Activated T-cell treated with anti-CD3 and anti-CD28 coated beads for 4 hours (primary cell): ENCODE measurements at regions not wholly inside any gene's neighbourhood (a gene's known extent, or its start where the extent isn't known, plus 50 kb on each side); places are given as distances from the start of the nearest gene placed in this dataset.

Source experiments
- DNase-seq: peaks from one replicate; pipeline ENCODE4 v3.0.0-alpha.2; 2020

- DNase-seq, result no peak
Observed at GRCh38 chr1:82297139-82297896, 496.6 kb downstream of the ADGRL2 start.

GRCh38 chr1:82287556-82287955 is 486.8 kb downstream of the ADGRL2 start:
- DNase-seq, result no peak

GRCh38 chr1:82284213-82284612 is 483.5 kb downstream of the ADGRL2 start:
- no peak for DNase-seq

GRCh38 chr1:82279241-82279640 is 478.5 kb downstream of the ADGRL2 start:
- no peak for DNase-seq

- DNase-seq, result no peak
Observed at GRCh38 chr1:82273816-82274215, 473.1 kb downstream of the ADGRL2 start.

GRCh38 chr1:82269431-82269830 is 468.7 kb downstream of the ADGRL2 start:
- DNase-seq, result no peak

GRCh38 chr1:82268826-82269225 is 468.1 kb downstream of the ADGRL2 start:
- DNase-seq, result no peak

- DNase-seq, result no peak
Observed at GRCh38 chr1:82266351-82266750, 465.6 kb downstream of the ADGRL2 start.

GRCh38 chr1:82265436-82265835 is 464.7 kb downstream of the ADGRL2 start:
- DNase-seq, result no peak

GRCh38 chr1:82264802-82265201 is 464.1 kb downstream of the ADGRL2 start:
- DNase-seq, result no peak

GRCh38 chr1:82263396-82263795 is 462.7 kb downstream of the ADGRL2 start:
- no peak for DNase-seq

GRCh38 chr1:82260666-82261065 is 459.9 kb downstream of the ADGRL2 start:
- DNase-seq, result no peak

- no peak for DNase-seq
Observed at GRCh38 chr1:82260051-82260450, 459.3 kb downstream of the ADGRL2 start.

- no peak for DNase-seq
Observed at GRCh38 chr1:82258887-82259286, 458.2 kb downstream of the ADGRL2 start.

GRCh38 chr1:82246050-82246449 is 445.3 kb downstream of the ADGRL2 start:
- DNase-seq, result no peak

GRCh38 chr1:82245345-82246014 is 444.7 kb downstream of the ADGRL2 start:
- DNase-seq, result no peak

- DNase-seq, result no peak
Observed at GRCh38 chr1:82240571-82240970, 439.8 kb downstream of the ADGRL2 start.

- DNase-seq, result no peak
Observed at GRCh38 chr1:82230667-82231066, 429.9 kb downstream of the ADGRL2 start.

GRCh38 chr1:82227306-82228095 is 426.8 kb downstream of the ADGRL2 start:
- no peak for DNase-seq

GRCh38 chr1:82226186-82226505 is 425.4 kb downstream of the ADGRL2 start:
- DNase-seq, result no peak

- no peak for DNase-seq
Observed at GRCh38 chr1:82225421-82226185, 424.9 kb downstream of the ADGRL2 start.

GRCh38 chr1:82223091-82223490 is 422.4 kb downstream of the ADGRL2 start:
- no peak for DNase-seq

- DNase-seq, result no peak
Observed at GRCh38 chr1:82221721-82222120, 421.0 kb downstream of the ADGRL2 start.
